ENCODE measurements at regions not wholly inside any gene's neighbourhood (a gene's known extent, or its start where the extent isn't known, plus 50 kb on each side); places are given as distances from the start of the nearest gene placed in this dataset.
"Not testable (repeated sequence)": the region's sequence is repeated elsewhere in the genome, so short reads cannot be mapped to it uniquely, and the experiment has no call there.

- peak; percentile 73 for DNase-seq (ENCODE audit: low read depth, low spot score)
Observed at GRCh38 chr18:961644-962355, 57.1 kb downstream of the ADCYAP1 start.

DNA sequence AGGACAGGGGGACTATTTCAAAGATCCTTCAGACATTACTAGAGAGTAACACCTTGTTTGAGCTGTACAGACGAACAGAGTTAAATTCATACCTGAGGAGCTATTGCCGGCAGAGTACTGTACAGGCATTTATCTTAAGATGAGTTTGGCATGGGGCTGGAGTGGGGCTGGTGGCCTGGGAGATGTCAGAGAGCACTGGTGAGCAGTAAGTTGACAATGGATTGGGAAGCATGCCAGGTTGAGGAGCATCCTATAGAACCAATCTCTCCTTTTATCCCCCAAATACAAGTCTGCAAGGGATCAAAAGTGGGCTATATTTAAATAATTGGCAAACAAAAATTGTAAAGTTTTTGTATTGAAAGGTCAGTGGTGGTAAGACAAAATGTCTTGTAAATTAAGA is 58.6 kb downstream of the ADCYAP1 start:
- DNase-seq (ENCODE audit: low read depth, low spot score): no peak

DNA sequence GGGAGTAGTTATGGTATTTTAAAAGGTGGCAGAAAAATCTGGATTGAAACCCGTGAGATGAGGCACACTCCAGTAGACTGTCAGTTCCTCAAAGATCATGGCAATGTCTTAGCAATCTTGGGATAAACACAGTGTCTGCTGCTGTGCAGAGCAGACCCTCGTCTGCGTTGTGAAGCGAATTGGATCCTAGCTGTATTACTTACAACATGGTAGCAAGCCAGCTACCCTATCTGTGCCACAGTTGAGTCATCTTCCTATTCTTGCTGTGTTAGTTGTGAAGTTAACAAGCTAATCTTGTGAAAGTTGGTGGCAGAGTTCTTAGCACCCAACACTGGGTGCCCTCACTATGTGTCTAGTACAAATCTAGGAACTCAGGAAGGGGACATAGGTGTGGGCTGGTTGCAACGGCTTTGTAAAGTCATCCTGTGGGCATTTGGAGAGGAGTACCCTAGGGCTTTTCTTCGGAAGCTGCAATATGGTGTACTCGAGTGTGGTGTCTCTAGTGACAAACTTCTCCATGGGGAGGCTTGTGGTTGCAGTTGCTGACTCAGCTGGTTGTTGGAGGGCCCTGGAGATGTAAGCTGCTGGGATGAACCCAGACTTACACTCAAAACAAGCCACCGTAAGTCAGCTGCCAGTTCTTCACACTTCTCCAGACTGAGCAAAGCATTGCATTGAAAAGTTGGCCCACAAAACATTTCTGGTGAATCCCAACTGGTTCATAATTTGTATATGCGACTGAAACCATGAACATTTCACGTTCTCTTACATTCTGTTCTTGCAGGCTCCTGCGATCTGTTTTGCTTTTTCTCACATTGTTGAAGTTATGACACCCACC is 61.5 kb downstream of the ADCYAP1 start:
- no peak for DNase-seq (ENCODE audit: low read depth, low spot score)

- no peak for DNase-seq (ENCODE audit: low read depth, low spot score)
Observed at GRCh38 chr18:966759-967576, 62.3 kb downstream of the ADCYAP1 start.

DNA sequence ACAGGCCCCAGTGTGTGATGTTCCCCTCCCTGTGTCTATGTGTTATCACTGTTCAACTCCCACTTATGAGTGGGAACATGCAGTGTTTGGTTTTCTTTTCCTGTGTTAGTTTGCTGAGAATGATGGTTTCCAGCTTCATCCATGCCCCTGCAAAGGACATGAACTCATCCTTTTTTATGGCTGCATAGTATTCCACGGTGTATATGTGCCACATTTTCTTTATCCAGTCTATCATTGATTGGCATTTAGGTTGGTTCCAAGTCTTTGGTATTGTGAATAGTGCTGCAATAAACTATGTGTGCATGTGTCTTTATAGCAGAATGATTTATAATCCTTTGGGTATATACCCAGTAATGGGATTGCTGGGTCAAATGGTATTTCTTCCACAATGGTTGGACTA is 64.2 kb downstream of the ADCYAP1 start:
- not testable (repeated sequence) for DNase-seq (ENCODE audit: low read depth, low spot score)

DNA sequence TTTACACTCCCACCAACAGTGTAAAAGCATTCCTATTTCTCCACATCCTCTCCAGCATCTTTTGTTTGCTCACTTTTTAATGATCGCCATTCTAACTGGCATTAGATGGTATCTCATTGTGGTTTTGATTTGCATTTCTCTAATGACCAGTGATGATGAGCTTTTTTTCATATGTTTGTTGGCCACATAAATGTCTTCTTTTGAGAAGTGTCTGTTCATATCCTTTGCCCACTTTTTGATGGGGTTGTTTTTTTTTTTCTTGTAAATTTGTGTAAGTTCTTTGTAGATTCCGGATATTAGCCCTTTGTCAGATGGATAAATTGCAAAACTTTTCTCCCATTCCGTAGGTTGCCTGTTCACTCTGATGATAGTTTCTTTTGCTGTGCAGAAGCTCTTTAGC is 64.6 kb downstream of the ADCYAP1 start:
- not testable (repeated sequence) for DNase-seq (ENCODE audit: low read depth, low spot score)

DNA sequence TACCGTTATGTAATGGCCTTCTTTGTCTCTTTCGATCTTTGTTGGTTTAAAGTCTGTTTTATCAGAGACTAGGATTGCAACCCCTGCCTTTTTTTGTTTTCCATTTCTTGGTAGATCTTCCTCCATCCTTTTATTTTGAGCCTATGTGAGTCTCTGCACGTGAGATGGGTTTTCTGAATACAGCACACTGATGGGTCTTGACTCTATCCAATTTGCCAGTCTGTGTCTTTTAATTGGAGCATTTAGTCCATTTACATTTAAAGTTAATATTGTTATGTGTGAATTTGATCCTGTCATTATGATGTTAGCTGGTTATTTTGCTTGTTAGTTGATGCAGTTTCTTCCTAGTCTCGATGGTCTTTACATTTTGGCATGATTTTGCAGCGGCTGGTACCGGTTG is 69.9 kb downstream of the ADCYAP1 start:
- DNase-seq (ENCODE audit: low read depth, low spot score): not testable (repeated sequence)

DNA sequence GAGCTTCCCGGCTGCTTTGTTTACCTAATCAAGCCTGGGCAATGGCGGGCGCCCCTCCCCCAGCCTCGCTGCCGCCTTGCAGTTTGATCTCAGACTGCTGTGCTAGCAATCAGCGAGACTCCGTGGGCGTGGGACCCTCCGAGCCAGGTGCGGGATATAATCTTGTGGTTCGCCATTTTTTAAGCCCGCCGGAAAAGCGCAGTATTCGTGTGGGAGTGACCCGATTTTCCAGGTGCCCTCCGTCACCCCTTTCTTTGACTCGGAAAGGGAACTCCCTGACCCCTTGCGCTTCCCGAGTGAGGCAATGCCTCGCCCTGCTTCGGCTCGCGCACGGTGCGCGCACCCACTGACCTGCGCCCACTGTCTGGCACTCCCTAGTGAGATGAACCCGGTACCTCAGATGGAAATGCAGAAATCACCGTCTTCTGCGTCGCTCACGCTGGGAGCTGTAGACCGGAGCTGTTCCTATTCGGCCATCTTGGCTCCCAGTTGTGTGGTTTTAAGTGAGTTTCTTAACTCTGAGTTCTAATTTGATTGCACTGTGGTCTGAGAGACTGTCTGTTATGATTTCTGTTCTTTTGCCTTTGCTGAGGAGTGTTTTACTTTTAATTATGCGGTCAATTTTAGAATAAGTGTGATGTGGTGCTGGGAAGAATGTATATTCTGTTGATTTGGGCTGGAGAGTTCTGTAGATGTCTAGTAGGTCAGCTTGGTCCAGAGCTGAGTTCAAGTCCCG is 71.9 kb downstream of the ADCYAP1 start:
- peak; percentile 31 for DNase-seq (ENCODE audit: low read depth, low spot score)

- not testable (repeated sequence) for DNase-seq (ENCODE audit: low read depth, low spot score)
Observed at GRCh38 chr18:977327-977726, 72.7 kb downstream of the ADCYAP1 start.

- not testable (repeated sequence) for DNase-seq (ENCODE audit: low read depth, low spot score)
Observed at GRCh38 chr18:977732-978131, 73.1 kb downstream of the ADCYAP1 start.

GRCh38 chr18:980586-980985 is 75.9 kb downstream of the ADCYAP1 start:
- no peak for DNase-seq (ENCODE audit: low read depth, low spot score)

DNA sequence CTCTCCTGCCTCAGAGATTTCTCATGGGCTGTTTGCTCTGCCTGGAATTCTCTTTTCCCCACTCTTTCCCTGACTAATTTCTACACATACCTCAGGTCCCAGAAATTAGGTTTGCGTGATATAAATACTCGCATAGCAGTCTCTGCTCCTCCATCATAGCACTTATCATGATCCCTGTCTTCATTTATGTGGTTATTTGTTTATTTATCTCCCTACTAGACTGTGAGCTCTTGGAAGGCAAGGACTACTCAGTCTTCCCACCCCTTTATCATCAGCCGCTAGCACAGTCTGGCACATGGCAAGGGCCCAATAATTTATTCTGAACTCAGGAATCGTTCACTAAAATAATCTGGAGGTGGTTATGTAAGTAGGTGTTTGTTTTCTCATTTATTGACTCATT is 79.3 kb downstream of the ADCYAP1 start:
- DNase-seq (ENCODE audit: low read depth, low spot score): no peak

- DNase-seq (ENCODE audit: low read depth, low spot score): peak; percentile 32
Observed at GRCh38 chr18:985212-985661, 80.6 kb downstream of the ADCYAP1 start.

DNA sequence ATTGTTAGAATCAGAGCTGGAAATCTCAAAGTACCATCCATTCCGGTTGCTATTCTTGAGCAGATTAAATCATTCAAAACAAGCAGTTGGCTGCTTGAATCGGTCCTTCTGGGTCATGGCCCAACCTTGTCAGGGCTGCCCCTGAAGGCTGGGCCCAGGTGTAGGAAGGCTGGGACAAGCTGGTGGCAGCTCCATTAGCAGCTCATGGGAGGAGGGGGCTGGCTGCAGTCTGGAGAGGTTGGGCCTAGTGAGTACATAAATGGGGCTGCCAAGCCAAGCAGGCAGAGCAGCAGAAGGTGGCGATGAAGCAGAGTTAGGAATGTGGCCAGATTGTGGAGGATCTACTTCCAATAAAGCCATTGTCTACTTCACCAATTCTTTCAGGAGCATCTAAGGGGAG is 81.4 kb downstream of the ADCYAP1 start:
- DNase-seq (ENCODE audit: low read depth, low spot score): peak; percentile 36

- DNase-seq (ENCODE audit: low read depth, low spot score): no peak
Observed at GRCh38 chr18:986552-986951, 81.9 kb downstream of the ADCYAP1 start.

GRCh38 chr18:987325-988186 is 82.9 kb downstream of the ADCYAP1 start:
- no peak for DNase-seq (ENCODE audit: low read depth, low spot score)

DNA sequence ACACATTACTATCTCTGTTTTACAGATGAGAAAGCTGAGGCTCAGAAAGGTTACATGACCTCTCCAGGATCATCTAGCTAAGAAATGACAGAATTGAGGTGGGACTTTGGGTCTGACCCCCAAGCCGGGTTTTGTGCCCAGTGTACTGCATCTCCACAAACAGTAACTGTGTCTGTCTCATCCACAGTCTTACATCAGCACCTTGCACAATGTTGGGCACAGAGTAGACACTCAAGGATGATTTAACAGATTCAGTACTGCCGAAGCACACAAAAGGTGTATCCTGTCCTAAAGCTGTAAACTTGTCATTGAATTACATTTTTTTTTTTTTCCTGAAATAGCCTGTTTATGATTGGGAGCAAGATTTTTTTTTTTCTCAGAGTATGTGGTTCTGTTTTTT is 84.8 kb downstream of the ADCYAP1 start:
- no peak for DNase-seq (ENCODE audit: low read depth, low spot score)

- DNase-seq (ENCODE audit: low read depth, low spot score): no peak
Observed at GRCh38 chr18:990197-990596, 85.5 kb downstream of the ADCYAP1 start.

GRCh38 chr18:991441-991840 is 86.8 kb downstream of the ADCYAP1 start:
- DNase-seq (ENCODE audit: low read depth, low spot score): no peak

- no peak for DNase-seq (ENCODE audit: low read depth, low spot score)
Observed at GRCh38 chr18:993560-993959, 88.9 kb downstream of the ADCYAP1 start.

All from ELF-1 (cell line).